ENCODE measurements at regions not wholly inside any gene's neighbourhood (a gene's known extent, or its start where the extent isn't known, plus 50 kb on each side); places are given as distances from the start of the nearest gene placed in this dataset.

DNA sequence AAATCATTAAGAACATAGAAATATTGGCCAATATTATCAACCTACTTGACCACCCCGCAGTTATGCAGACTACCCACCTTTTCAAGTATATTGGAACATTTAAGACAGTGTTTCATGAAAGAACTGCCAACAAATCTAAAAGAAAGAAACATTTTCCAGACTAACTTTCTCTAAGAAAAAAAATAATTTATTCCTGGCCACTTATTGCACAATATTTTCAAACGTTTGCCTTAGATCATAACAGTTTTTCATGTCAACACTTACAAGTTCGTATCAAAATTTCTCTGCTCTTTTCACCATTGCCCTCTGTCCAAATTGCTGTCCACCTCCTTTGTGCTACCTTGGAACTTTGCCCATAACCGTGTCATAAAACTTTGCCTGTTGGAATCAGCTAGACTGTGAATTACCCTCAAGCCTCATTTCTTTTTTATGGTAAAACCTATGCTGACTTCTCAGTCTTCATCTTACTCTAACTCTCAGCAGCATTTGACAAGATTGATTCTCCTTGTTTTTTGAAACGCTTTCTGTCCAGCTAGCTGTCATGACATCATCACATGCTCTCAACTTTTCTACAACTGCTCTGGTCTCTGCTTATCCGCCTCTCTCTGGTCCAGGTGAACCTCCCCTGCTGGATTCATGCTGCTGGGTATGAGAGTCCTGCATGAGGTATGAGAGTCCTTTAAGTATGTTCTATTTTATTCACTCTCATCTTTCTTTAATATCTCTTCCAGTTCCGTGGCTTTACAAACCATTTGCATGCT is 92.8 kb upstream of the CHRM3 start:
- no peak overlapping the region for H3K4me3 ChIP-seq (ENCODE audit: insufficient read depth, low read length, poor library complexity, severe bottlenecking)
- no peaks in the 10 kb centered on the region for H3F3A ChIP-seq (ENCODE audit: insufficient read depth)
- no peak overlapping the region for H2AFZ ChIP-seq (ENCODE audit: low read depth, low read length, severe bottlenecking)
- no peaks in the 10 kb centered on the region for H3K9me3 ChIP-seq (ENCODE audit: insufficient read depth, low read length)
- H3K27ac ChIP-seq (ENCODE audit: low read depth, low read length) = no peak overlapping the region
- H3K9ac ChIP-seq (ENCODE audit: low read length) = no peak overlapping the region
- H3K9me2 ChIP-seq (replicated peaks; ENCODE audit: insufficient read depth, low read length) = no peaks in the 10 kb centered on the region
- no peaks in the 10 kb centered on the region for H3K27me3 ChIP-seq (ENCODE audit: low read length)
- no peak overlapping the region for H3K4me2 ChIP-seq (ENCODE audit: low read depth, low read length, poor library complexity, severe bottlenecking)
- no peaks in the 10 kb centered on the region for H4K20me1 ChIP-seq (ENCODE audit: low read depth, low read length)
- no peak for TF ChIP-seq EZH2phosphoT487 (conservative IDR thresholded peaks at IDR 0.05; ENCODE audit: low read length)
- TF ChIP-seq, protein P1, sequence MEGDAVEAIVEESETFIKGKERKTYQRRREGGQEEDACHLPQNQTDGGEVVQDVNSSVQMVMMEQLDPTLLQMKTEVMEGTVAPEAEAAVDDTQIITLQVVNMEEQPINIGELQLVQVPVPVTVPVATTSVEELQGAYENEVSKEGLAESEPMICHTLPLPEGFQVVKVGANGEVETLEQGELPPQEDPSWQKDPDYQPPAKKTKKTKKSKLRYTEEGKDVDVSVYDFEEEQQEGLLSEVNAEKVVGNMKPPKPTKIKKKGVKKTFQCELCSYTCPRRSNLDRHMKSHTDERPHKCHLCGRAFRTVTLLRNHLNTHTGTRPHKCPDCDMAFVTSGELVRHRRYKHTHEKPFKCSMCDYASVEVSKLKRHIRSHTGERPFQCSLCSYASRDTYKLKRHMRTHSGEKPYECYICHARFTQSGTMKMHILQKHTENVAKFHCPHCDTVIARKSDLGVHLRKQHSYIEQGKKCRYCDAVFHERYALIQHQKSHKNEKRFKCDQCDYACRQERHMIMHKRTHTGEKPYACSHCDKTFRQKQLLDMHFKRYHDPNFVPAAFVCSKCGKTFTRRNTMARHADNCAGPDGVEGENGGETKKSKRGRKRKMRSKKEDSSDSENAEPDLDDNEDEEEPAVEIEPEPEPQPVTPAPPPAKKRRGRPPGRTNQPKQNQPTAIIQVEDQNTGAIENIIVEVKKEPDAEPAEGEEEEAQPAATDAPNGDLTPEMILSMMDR (IDR thresholded peaks at IDR 0.05; ENCODE audit: insufficient read depth, low read length, poor library complexity, severe bottlenecking) = no peak
- H3K36me3 ChIP-seq (ENCODE audit: low read length) = no peaks in the 10 kb centered on the region
- no peaks in the 10 kb centered on the region for H3K79me2 ChIP-seq (ENCODE audit: insufficient read depth, low read length)

DNA sequence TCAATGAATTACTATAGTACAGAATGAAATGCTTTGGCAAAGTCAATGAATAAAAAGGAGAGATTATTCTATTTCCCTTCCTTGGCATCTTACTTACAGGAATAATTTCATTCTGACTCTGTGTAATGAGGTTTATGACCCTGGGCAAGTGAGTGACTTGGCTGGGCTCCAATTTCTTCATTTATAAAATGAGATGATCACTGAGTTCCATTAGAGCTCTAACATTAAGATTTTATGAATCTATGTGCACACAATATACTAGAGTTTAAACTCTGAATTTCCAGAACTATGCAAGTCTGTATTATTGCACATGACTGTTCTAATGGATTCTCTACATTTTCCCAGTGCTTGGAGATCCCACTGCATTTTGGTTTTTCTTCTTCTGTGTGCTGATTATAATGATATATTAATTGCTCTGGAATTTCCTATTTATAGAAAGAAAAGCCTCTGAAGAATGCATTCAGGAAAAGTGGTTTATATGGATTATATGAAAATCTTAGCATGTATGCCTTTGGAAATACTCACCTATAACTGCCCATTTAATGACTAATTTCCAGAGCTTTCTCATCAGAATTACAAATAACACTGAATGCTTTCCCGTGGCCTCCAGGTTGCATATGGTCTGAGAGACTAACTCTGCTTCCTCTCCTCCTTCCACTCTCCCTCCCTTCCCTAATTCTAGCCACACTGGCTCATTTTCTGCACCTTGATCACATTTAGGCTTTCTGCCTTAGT is 97.4 kb upstream of the CHRM3 start:
- Histone ChIP-seq H3K79me2 (ENCODE audit: insufficient read depth, low read length) (no peaks in the 10 kb centered on the region), H3K9me2 (replicated peaks; ENCODE audit: insufficient read depth, low read length) (no peaks in the 10 kb centered on the region), H3F3A (ENCODE audit: insufficient read depth) (no peaks in the 10 kb centered on the region), H2AFZ (ENCODE audit: low read depth, low read length, severe bottlenecking) (no peak overlapping the region), H4K20me1 (ENCODE audit: low read depth, low read length) (no peaks in the 10 kb centered on the region), H3K27ac (ENCODE audit: low read depth, low read length) (no peak overlapping the region), H3K9me3 (ENCODE audit: insufficient read depth, low read length) (no peaks in the 10 kb centered on the region), H3K4me2 (ENCODE audit: low read depth, low read length, poor library complexity, severe bottlenecking) (no peak overlapping the region), H3K36me3 (ENCODE audit: low read length) (no peaks in the 10 kb centered on the region), H3K9ac (ENCODE audit: low read length) (no peak overlapping the region), H3K4me3 (ENCODE audit: insufficient read depth, low read length, poor library complexity, severe bottlenecking) (no peak overlapping the region), H3K27me3 (ENCODE audit: low read length) (no peaks in the 10 kb centered on the region)
- no peak for TF ChIP-seq EZH2phosphoT487 (conservative IDR thresholded peaks at IDR 0.05; ENCODE audit: low read length)
- TF ChIP-seq, protein P1 (IDR thresholded peaks at IDR 0.05; ENCODE audit: insufficient read depth, low read length, poor library complexity, severe bottlenecking) = no peak

DNA sequence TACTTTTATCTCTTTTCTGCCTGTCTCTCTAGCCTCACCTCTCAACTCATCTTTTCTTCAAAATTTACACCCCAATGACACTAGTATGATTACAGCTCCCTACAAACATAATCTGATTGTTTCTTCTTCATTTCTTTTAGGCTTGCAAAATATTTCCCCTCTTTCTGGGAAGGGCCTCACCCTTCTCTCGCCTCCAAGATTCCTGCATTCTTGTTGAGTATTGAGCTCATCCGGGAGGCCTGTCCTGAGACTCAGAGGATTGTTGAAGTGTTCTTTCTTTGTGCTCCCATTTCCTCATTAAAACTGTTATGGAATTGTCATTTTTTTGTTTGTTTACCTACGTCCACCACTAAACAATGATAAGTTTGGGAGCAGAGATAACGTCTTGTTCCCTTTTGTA is 99.1 kb upstream of the CHRM3 start:
- no peaks in the 10 kb centered on the region for H3F3A ChIP-seq (ENCODE audit: insufficient read depth)
- H3K4me2 ChIP-seq (ENCODE audit: low read depth, low read length, poor library complexity, severe bottlenecking) = no peak overlapping the region
- H3K36me3 ChIP-seq (ENCODE audit: low read length) = no peaks in the 10 kb centered on the region
- H3K9ac ChIP-seq (ENCODE audit: low read length) = no peak overlapping the region
- no peaks in the 10 kb centered on the region for H3K79me2 ChIP-seq (ENCODE audit: insufficient read depth, low read length)
- no peaks in the 10 kb centered on the region for H3K9me3 ChIP-seq (ENCODE audit: insufficient read depth, low read length)
- no peaks in the 10 kb centered on the region for H3K9me2 ChIP-seq (replicated peaks; ENCODE audit: insufficient read depth, low read length)
- H3K4me3 ChIP-seq (ENCODE audit: insufficient read depth, low read length, poor library complexity, severe bottlenecking) = no peak overlapping the region
- no peaks in the 10 kb centered on the region for H3K27me3 ChIP-seq (ENCODE audit: low read length)
- no peak overlapping the region for H2AFZ ChIP-seq (ENCODE audit: low read depth, low read length, severe bottlenecking)
- TF ChIP-seq EZH2phosphoT487 (conservative IDR thresholded peaks at IDR 0.05; ENCODE audit: low read length) = no peak
- TF ChIP-seq, protein P1 (IDR thresholded peaks at IDR 0.05; ENCODE audit: insufficient read depth, low read length, poor library complexity, severe bottlenecking) = no peak
- no peak overlapping the region for H3K27ac ChIP-seq (ENCODE audit: low read depth, low read length)
- H4K20me1 ChIP-seq (ENCODE audit: low read depth, low read length) = no peaks in the 10 kb centered on the region
